HCT116 (cell line): ENCODE measurements at regions not wholly inside any gene's neighbourhood (a gene's known extent, or its start where the extent isn't known, plus 50 kb on each side); places are given as distances from the start of the nearest gene placed in this dataset.

ENCODE experiments used
- ATAC-seq: fragments of 200-7000 bp; cut with Tn5 transposase; 2 replicates; pipeline ENCODE4 v1.9.1; 2020; ENCODE audit warnings: mild to moderate bottlenecking, moderate library complexity
- BruUV-seq: library from RNA; stranded (reverse); fragments of 400-500 nt; replicated peaks from 2 replicates; lab custom pipeline; 2021; lab: Mats Ljungman, UMichigan
- CTCF ChIA-PET: fragments of 300-600 bp; sonication (Branson Sonifier 250); formaldehyde crosslinking; loops from one replicate; lab custom pipeline; 2021; ENCODE audit warnings: antibody characterized with exemption; lab: Charles Lee
- POLR2A ChIA-PET: fragments of 300-600, 350-600 bp; sonication (Branson Sonifier 250); formaldehyde crosslinking; loops from one replicate; lab custom pipeline; 2021; ENCODE audit warnings: antibody characterized with exemption; lab: Charles Lee
- RAD21 ChIA-PET, 2 experiments: fragments of 300-600 bp; sonication (Branson Sonifier 250); formaldehyde crosslinking; loops; one replicate each; lab custom pipeline; 2023; ENCODE audit warnings: low total read pairs in 2 of 2; ENCODE audit not compliant: uncharacterized antibody in 2 of 2, unreplicated experiment in 2 of 2, low non-redundant PET in 1 of 2; lab: Charles Lee
- DNase-seq: peaks from one replicate; pipeline ENCODE4 v3.0.0-alpha.2; 2010; ENCODE audit warnings: low read depth, low spot score
- H2AFZ ChIP-seq: fragments of 200-600 bp; shearing (Covaris generic), sonication (generic); 2 replicates; pipeline ENCODE4 v1.6.1; 2017; ENCODE audit warnings: low read depth, mixed run types, mixed read lengths, antibody characterized with exemption, low read length; ENCODE audit not compliant: poor library complexity, severe bottlenecking
- H3K27ac ChIP-seq: 2 replicates; pipeline ENCODE4 v1.5.1; 2012; ENCODE audit warnings: low read depth, low read length
- H3K27me3 ChIP-seq: fragments of 200-600 bp; sonication (generic); 2 replicates; pipeline ENCODE4 v1.6.1; 2016; ENCODE audit warnings: mixed run types, low read length, mixed read lengths; ENCODE audit not compliant: insufficient read depth
- H3K36me3 ChIP-seq, 2 experiments: fragments of 200-500 bp in 1 of 2; fragments of 200-600 bp in 1 of 2; sonication (Bioruptor generic) in 1 of 2; sonication (generic) in 1 of 2; 2 replicates each; pipeline versions ENCODE4 v1.5.1 to v1.6.1; 2014 to 2016; ENCODE audit warnings: low read length in 2 of 2, inconsistent platforms in 1 of 2, mixed read lengths in 1 of 2, mixed run types in 1 of 2; ENCODE audit not compliant: insufficient read depth in 2 of 2, control insufficient read depth in 1 of 2
- H3K4me1 ChIP-seq, 2 experiments: fragments of 200-600 bp in 1 of 2; sonication (generic) in 1 of 2; 2 replicates each; pipeline versions ENCODE4 v1.5.1 to v1.6.1; 2012 to 2017; ENCODE audit warnings: low read length in 2 of 2, inconsistent platforms in 1 of 2, mild to moderate bottlenecking in 1 of 2, mixed read lengths in 1 of 2, mixed run types in 1 of 2, moderate library complexity in 1 of 2; ENCODE audit not compliant: insufficient read depth in 2 of 2, control insufficient read depth in 1 of 2
- H3K4me2 ChIP-seq: fragments of 200-600 bp; sonication (generic); 2 replicates; pipeline ENCODE4 v1.6.1; 2017; ENCODE audit warnings: mixed run types, low read length, mixed read lengths
- H3K4me3 ChIP-seq, 2 experiments: fragments of 200-600 bp in 1 of 2; sonication (generic) in 1 of 2; replicated peaks in 1 of 2; 2 replicates each; pipeline ENCODE4 v1.5.1; 2011 to 2016; ENCODE audit warnings: low read length in 2 of 2, control low read depth in 1 of 2, low read depth in 1 of 2, mild to moderate bottlenecking in 1 of 2, mixed read lengths in 1 of 2, mixed run types in 1 of 2
- H3K79me2 ChIP-seq: fragments of 200-600 bp; sonication (generic); 2 replicates; pipeline ENCODE4 v1.6.1; 2017; ENCODE audit warnings: mild to moderate bottlenecking, mixed run types, low read length, moderate library complexity, mixed read lengths; ENCODE audit not compliant: insufficient read depth
- H3K9ac ChIP-seq: fragments of 200-600 bp; sonication (generic); 2 replicates; pipeline ENCODE4 v1.6.1; 2016; ENCODE audit warnings: low read length, mixed read lengths
- H3K9me2 ChIP-seq: fragments of 200-600 bp; sonication (generic), shearing (Covaris generic); 2 replicates; pipeline ENCODE4 v1.6.1; 2017; ENCODE audit warnings: mixed run types, mild to moderate bottlenecking, moderate library complexity; ENCODE audit not compliant: insufficient read depth
- H3K9me3 ChIP-seq, 2 experiments: fragments of 200-500 bp in 1 of 2; fragments of 200-600 bp in 1 of 2; sonication (Bioruptor generic) in 1 of 2; sonication (generic) in 1 of 2; 2 replicates each; pipeline ENCODE4 v1.6.1; 2014 to 2017; ENCODE audit warnings: low read length in 2 of 2, mixed read lengths in 2 of 2, inconsistent platforms in 1 of 2, low read depth in 1 of 2, mild to moderate bottlenecking in 1 of 2, mixed run types in 1 of 2, moderate library complexity in 1 of 2; ENCODE audit not compliant: control insufficient read depth in 1 of 2, insufficient read depth in 1 of 2
- H4K20me1 ChIP-seq: fragments of 200-600 bp; sonication (generic), shearing (Covaris generic); 2 replicates; pipeline ENCODE4 v1.6.1; 2017; ENCODE audit warnings: mixed run types, mild to moderate bottlenecking, moderate library complexity; ENCODE audit not compliant: insufficient read depth
- CBX3 ChIP-seq: IDR thresholded peaks from 2 replicates; pipeline ENCODE4 v1.6.1; 2012; ENCODE audit warnings: low read depth
- CEBPB ChIP-seq: IDR thresholded peaks from 2 replicates; pipeline ENCODE4 v1.6.1; 2012; ENCODE audit warnings: low read depth
- CTCF ChIP-seq, 3 experiments: fragments of 200-600 bp in 1 of 3; sonication (generic) in 1 of 3; IDR thresholded peaks in 2 of 3; conservative IDR thresholded peaks in 1 of 3; 2 replicates each; pipeline ENCODE4 v1.5.1; 2012 to 2017; ENCODE audit warnings: low read depth in 2 of 3, low read length in 2 of 3, antibody characterized with exemption in 1 of 3, borderline replicate concordance in 1 of 3, control low read depth in 1 of 3, mild to moderate bottlenecking in 1 of 3, mixed read lengths in 1 of 3, mixed run types in 1 of 3, moderate library complexity in 1 of 3; ENCODE audit not compliant: insufficient read depth in 1 of 3
- EGR1 ChIP-seq: IDR thresholded peaks from 2 replicates; pipeline ENCODE4 v1.6.1; 2012; ENCODE audit warnings: low read depth
- ELF1 ChIP-seq: IDR thresholded peaks from 2 replicates; pipeline ENCODE4 v1.6.1; 2012; ENCODE audit warnings: low read depth, borderline replicate concordance
- EZH2 ChIP-seq: fragments of 200-600 bp; sonication (generic); IDR thresholded peaks from 2 replicates; pipeline ENCODE4 v1.6.1; 2017; ENCODE audit warnings: antibody characterized with exemption, mixed run types
- EZH2phosphoT487 ChIP-seq: fragments of 200-600 bp; IDR thresholded peaks from 2 replicates; pipeline ENCODE4 v1.6.1; 2018; ENCODE audit warnings: antibody characterized with exemption, borderline replicate concordance
- JUND ChIP-seq: IDR thresholded peaks from 2 replicates; pipeline ENCODE4 v1.6.1; 2012
- MAX ChIP-seq: IDR thresholded peaks from 2 replicates; pipeline ENCODE4 v1.6.1; 2012
- POLR2A ChIP-seq: IDR thresholded peaks from 2 replicates; pipeline ENCODE4 v1.7.0; 2011; ENCODE audit warnings: borderline replicate concordance; ENCODE audit not compliant: insufficient read depth, insufficient read length; ENCODE audit errors: extremely low read depth
- RAD21 ChIP-seq: IDR thresholded peaks from 2 replicates; pipeline ENCODE4 v1.6.1; 2012; ENCODE audit warnings: low read depth, mild to moderate bottlenecking
- SIN3A ChIP-seq: IDR thresholded peaks from 2 replicates; pipeline ENCODE4 v1.6.1; 2012; ENCODE audit warnings: low read depth
- SP1 ChIP-seq: IDR thresholded peaks from 2 replicates; pipeline ENCODE4 v1.6.1; 2012; ENCODE audit warnings: low read depth
- TCF7L2 ChIP-seq: IDR thresholded peaks from 2 replicates; pipeline ENCODE4 v1.7.0; 2011; ENCODE audit warnings: borderline replicate concordance, inconsistent platforms; ENCODE audit not compliant: insufficient read depth, insufficient read length; ENCODE audit errors: extremely low read depth
- YY1 ChIP-seq: IDR thresholded peaks from 2 replicates; pipeline ENCODE4 v1.6.1; 2011; ENCODE audit warnings: low read length, low read depth, moderate library complexity, mild to moderate bottlenecking; ENCODE audit not compliant: insufficient replicate concordance; ENCODE audit errors: extremely low read depth
- ZFX ChIP-seq: fragments of 450-650 bp; IDR thresholded peaks from 2 replicates; pipeline ENCODE4 v1.6.1; 2017
- intact Hi-C: fragments of 100-400 bp; cut with micrococcal nuclease; formaldehyde crosslinking; loops from 2 replicates; pipeline ENCODE4 v1.10.0; 2022

- no TSS peak for BruUV-seq
- H3K9ac ChIP-seq = no peak overlapping the region
- H3K9me3 ChIP-seq = no peaks in the 10 kb centered on the region
- no peak overlapping the region for H3K4me3 ChIP-seq
- H3K9me2 ChIP-seq = no peaks in the 10 kb centered on the region
- H3K27ac ChIP-seq = no peak overlapping the region
- H3K4me1 ChIP-seq = no peaks in the 10 kb centered on the region
- H3K4me2 ChIP-seq = no peak overlapping the region
- DNase-seq (no peak), ATAC-seq (peak; percentile 80)
- ChIA-PET CTCF (interaction anchor here (0.8 to 1.9 kb wide), 3 partner anchors 234 to 288 kb away, joined by 4 to 16 read pairs (median 8); no protein-coding TSS in a partner anchor), POLR2A (no interaction called here), RAD21 (interaction anchor here in 1 of 2 experiments (0.7 to 1.6 kb wide), 2 partner anchors 252 to 288 kb away, joined by 3 to 5 read pairs; no protein-coding TSS in a partner anchor)
- intact Hi-C loops = no loop called here
- no peak overlapping the region for H2AFZ ChIP-seq
- no peaks in the 10 kb centered on the region for H4K20me1 ChIP-seq
- H3K27me3 ChIP-seq = no peaks in the 10 kb centered on the region; the same call in 1 of the 2 replicates
- TF ChIP-seq ELF1 (no peak), CBX3 (no peak), SIN3A (no peak), TCF7L2 (peak; percentile 64), CTCF (IDR thresholded peaks at IDR 0.05 in 2 of 3, conservative IDR thresholded peaks at IDR 0.05 in 1 of 3; ENCODE audit: borderline replicate concordance in 1 of 3, insufficient read depth in 1 of 3, low read depth in 2 of 3, low read length in 2 of 3) (peak; percentile 32 to 45 (median 36); a peak in 4 of 6 replicates), RAD21 (peak; percentile 57), EZH2 (no peak)
- H3K36me3 ChIP-seq = no peaks in the 10 kb centered on the region
- no peaks in the 10 kb centered on the region for H3K79me2 ChIP-seq
Observed at GRCh38 chr15:31200735-31201151, 99.2 kb upstream of the TRPM1 start.

GRCh38 chr15:31202953-31203352, 101.4 kb upstream of the TRPM1 start:
- Histone ChIP-seq H3K36me3 (no peaks in the 10 kb centered on the region), H3K9me2 (no peaks in the 10 kb centered on the region), H3K4me3 (no peak overlapping the region), H2AFZ (no peak overlapping the region), H3K4me2 (no peak overlapping the region), H3K9ac (no peak overlapping the region), H4K20me1 (no peaks in the 10 kb centered on the region), H3K27me3 (no peaks in the 10 kb centered on the region; the same call in 1 of the 2 replicates), H3K4me1 (no peaks in the 10 kb centered on the region), H3K79me2 (no peaks in the 10 kb centered on the region), H3K27ac (no peak overlapping the region), H3K9me3 (no peaks in the 10 kb centered on the region)
- ChIA-PET POLR2A (no interaction called here), CTCF (interaction anchor here (1.3 kb wide), 1 partner anchor 285 kb away, joined by 4 read pairs; no protein-coding TSS in a partner anchor), RAD21 (no interaction called here)
- DNase-seq (no peak), ATAC-seq (no peak)
- no TSS peak for BruUV-seq
- intact Hi-C loops = no loop called here
- no peak for TF ChIP-seq ELF1
- no peak for TF ChIP-seq JUND
- TF ChIP-seq EGR1 = no peak
- no peak for TF ChIP-seq ZFX
- no peak for TF ChIP-seq EZH2phosphoT487
- no peak for TF ChIP-seq CTCF (IDR thresholded peaks at IDR 0.05 in 2 of 3, conservative IDR thresholded peaks at IDR 0.05 in 1 of 3; ENCODE audit: borderline replicate concordance in 1 of 3, insufficient read depth in 1 of 3, low read depth in 2 of 3, low read length in 2 of 3)
- no peak for TF ChIP-seq YY1
- no peak for TF ChIP-seq RAD21
- no peak for TF ChIP-seq MAX
- TF ChIP-seq TCF7L2 = no peak
- no peak for TF ChIP-seq SIN3A
- TF ChIP-seq SP1 = no peak
- TF ChIP-seq POLR2A = no peak
- TF ChIP-seq CEBPB = no peak
